T-cell (primary cell): ENCODE measurements at regions not wholly inside any gene's neighbourhood (a gene's known extent, or its start where the extent isn't known, plus 50 kb on each side); places are given as distances from the start of the nearest gene placed in this dataset.
"Not testable (repeated sequence)": the region's sequence is repeated elsewhere in the genome, so short reads cannot be mapped to it uniquely, and the experiment has no call there.

Experiments
- ATAC-seq, 4 experiments: fragments of 200-7000 bp in 3 of 4; fragments of 150-1000 bp in 1 of 4; cut with Tn5 transposase; replicated peaks in 1 of 4; 1 replicate in 3 of 4; 2 replicates in 1 of 4; pipeline ENCODE4 v1.10.0; 2021; ENCODE audit warnings: moderate library complexity in 3 of 4, mild to moderate bottlenecking in 2 of 4, moderate number of reproducible peaks in 1 of 4
- CTCF ChIA-PET, 2 donors: fragments of 300-600 bp; sonication (Branson Sonifier 250); formaldehyde crosslinking; loops; one replicate each; lab custom pipeline; 2022; ENCODE audit warnings: antibody characterized with exemption in 2 of 2; lab: Charles Lee
- POLR2A ChIA-PET, 2 donors: fragments of 300-600 bp; sonication (Branson Sonifier 250); formaldehyde crosslinking; loops; one replicate each; lab custom pipeline; 2022; ENCODE audit warnings: antibody characterized with exemption in 2 of 2; lab: Charles Lee
- DNase-seq, 35 experiments: peaks; one replicate each; pipeline versions ENCODE4 v3.0.0 to v3.0.0-alpha.2; 2013 to 2023
- H3K27ac ChIP-seq: one replicate; pipeline ENCODE4 v1.5.1; 2013; ENCODE audit warnings: low read length
- H3K27me3 ChIP-seq, 2 experiments: replicated peaks in 1 of 2; 1 replicate in 1 of 2; 2 replicates in 1 of 2; pipeline versions ENCODE4 v1.6.1 to v1.7.0; 2013; ENCODE audit warnings: low read length in 1 of 2, mixed read lengths in 1 of 2; ENCODE audit not compliant: control insufficient read depth in 2 of 2, insufficient read depth in 2 of 2; ENCODE audit errors: extremely low read depth in 1 of 2
- H3K36me3 ChIP-seq, 2 donors: 1 replicate in 1 of 2; 2 replicates in 1 of 2; pipeline versions ENCODE4 v1.6.1 to v1.7.0; 2013; ENCODE audit warnings: low read length in 1 of 2; ENCODE audit not compliant: control insufficient read depth in 2 of 2, insufficient read depth in 1 of 2; ENCODE audit errors: extremely low read depth in 1 of 2
- H3K4me1 ChIP-seq, 2 experiments: 1 replicate in 1 of 2; 2 replicates in 1 of 2; pipeline versions ENCODE4 v1.6.1 to v1.7.0; 2013; ENCODE audit warnings: low read length in 2 of 2, mixed read lengths in 1 of 2; ENCODE audit not compliant: insufficient read depth in 2 of 2, control insufficient read depth in 1 of 2; ENCODE audit errors: extremely low read depth in 1 of 2
- H3K4me3 ChIP-seq, 2 donors: 1 replicate in 1 of 2; 2 replicates in 1 of 2; pipeline versions ENCODE4 v1.5.1 to v1.7.0; 2013; ENCODE audit warnings: mild to moderate bottlenecking in 2 of 2, low read length in 1 of 2, moderate library complexity in 1 of 2; ENCODE audit not compliant: control insufficient read depth in 1 of 2; ENCODE audit errors: extremely low read depth in 1 of 2
- H3K9me3 ChIP-seq: 2 replicates; pipeline ENCODE4 v1.7.0; 2013
- H3K27ac Mint-ChIP-seq, 2 donors: one replicate each; pipeline ENCODE4 v1.8.0; 2020 to 2021; ENCODE audit warnings: mild to moderate bottlenecking in 2 of 2, mixed read lengths in 2 of 2
- H3K27me3 Mint-ChIP-seq, 2 donors: one replicate each; pipeline ENCODE4 v1.8.0; 2021 to 2022; ENCODE audit warnings: mixed read lengths in 2 of 2
- H3K36me3 Mint-ChIP-seq: one replicate; pipeline ENCODE4 v1.8.0; 2021; ENCODE audit warnings: mixed read lengths
- H3K4me1 Mint-ChIP-seq, 3 donors: one replicate each; pipeline ENCODE4 v1.8.0; 2020 to 2022; ENCODE audit warnings: mixed read lengths in 3 of 3, mild to moderate bottlenecking in 1 of 3
- H3K4me3 Mint-ChIP-seq, 3 donors: one replicate each; pipeline ENCODE4 v1.8.0; 2020 to 2022; ENCODE audit warnings: mild to moderate bottlenecking in 3 of 3, mixed read lengths in 3 of 3, moderate library complexity in 3 of 3
- H3K9me3 Mint-ChIP-seq, 3 donors: one replicate each; pipeline ENCODE4 v1.8.0; 2020 to 2022; ENCODE audit warnings: mixed read lengths in 3 of 3
- WGBS: methylation state at CpG from one replicate; pipeline ENCODE4 v1.1.5; 2013; ENCODE audit warnings: missing lambda C conversion rate; ENCODE audit not compliant: insufficient coverage; 5-methylcytosine and 5-hydroxymethylcytosine counted together

DNA sequence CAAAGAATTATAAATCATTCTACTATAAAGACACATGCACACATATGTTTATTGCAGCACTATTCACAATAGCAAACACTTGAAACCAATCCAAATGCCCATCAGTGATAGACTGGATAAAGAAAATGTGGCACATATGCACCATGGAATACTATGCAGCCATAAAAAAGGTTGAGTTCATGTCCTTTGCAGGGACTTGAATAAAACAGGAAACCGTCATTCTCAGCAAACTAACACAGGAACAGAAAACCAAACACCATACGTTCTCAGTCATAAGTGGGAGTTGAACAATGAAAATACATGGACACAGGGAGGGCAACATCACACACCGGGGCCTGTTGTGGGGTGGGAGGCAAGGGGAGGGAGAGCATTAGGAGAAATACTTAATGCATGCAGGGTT, 538.9 kb downstream of the FRK start:
- DNase-seq, POLR2A ChIA-PET, H3K4me1 ChIP-seq, H3K36me3 Mint-ChIP-seq, H3K9me3 ChIP-seq, H3K27ac ChIP-seq, H3K4me1 Mint-ChIP-seq, H3K4me3 Mint-ChIP-seq, H3K27me3 Mint-ChIP-seq, ATAC-seq, H3K4me3 ChIP-seq, H3K27me3 ChIP-seq, H3K27ac Mint-ChIP-seq, H3K36me3 ChIP-seq, CTCF ChIA-PET: not testable (repeated sequence)
- WGBS, result no CpG with 5 or more reads among the region's 3 CpGs
- H3K9me3 Mint-ChIP-seq, result peaks cover 25 to 39% (median 27%) of the 10 kb centered on the region in 3 donors

DNA sequence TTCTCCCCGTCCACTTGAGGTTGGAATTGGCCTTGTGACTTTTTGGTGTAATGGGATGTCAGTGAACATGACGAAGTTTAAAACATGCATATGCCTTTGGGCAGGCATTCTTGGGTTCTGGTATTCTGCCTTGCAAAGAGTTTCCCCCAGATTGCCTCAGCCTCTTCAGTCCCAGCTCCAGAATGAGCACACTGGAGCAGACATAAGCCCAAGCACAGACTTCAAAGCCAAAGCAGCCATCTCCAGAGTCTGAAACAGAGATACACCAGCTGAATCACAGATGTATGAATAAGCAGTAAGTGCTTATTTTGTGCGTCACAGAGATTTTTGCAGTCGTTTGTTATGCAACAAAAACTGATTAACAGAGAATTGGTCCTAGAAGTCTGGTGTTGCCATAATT, 546.0 kb downstream of the FRK start:
- no peak overlapping the region for H3K27ac Mint-ChIP-seq

DNA sequence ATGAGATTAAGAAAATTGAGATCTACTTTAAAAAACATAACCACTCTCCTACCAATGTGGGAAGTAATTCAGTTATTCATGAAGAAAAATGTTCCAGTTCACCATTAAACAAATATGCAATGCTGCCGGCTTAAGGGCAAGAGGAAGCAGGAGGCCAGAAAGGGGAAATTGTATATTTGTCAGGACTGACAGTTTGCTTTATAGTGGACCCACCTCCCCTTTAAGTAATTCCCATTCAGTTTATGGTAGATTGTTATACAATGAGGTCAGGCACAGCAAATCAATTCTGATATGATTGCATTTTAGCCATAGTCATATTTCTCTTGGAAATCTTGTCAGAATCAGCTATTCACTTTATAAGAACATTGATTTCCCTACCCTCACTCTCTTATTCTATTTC, 547.8 kb downstream of the FRK start:
- H3K4me3 Mint-ChIP-seq, result no peak overlapping the region
- Histone ChIP-seq H3K27ac (no peak overlapping the region), H3K9me3 (no peaks in the 10 kb centered on the region), H3K4me1 (no peaks in the 10 kb centered on the region), H3K36me3 (no peaks in the 10 kb centered on the region), H3K27me3 (no peaks in the 10 kb centered on the region), H3K4me3 (no peak overlapping the region)
- ChIA-PET POLR2A (no interaction called here), CTCF (no interaction called here)
- H3K4me1 Mint-ChIP-seq, result no peaks in the 10 kb centered on the region
- no peaks in the 10 kb centered on the region for H3K36me3 Mint-ChIP-seq
- WGBS, result no CpG with 5 or more reads among the region's 1 CpG
- H3K27ac Mint-ChIP-seq, result no peak overlapping the region
- DNase-seq, result no peak
- H3K27me3 Mint-ChIP-seq, result no peaks in the 10 kb centered on the region
- no peak for ATAC-seq
- H3K9me3 Mint-ChIP-seq, result peaks cover 0 to 3% (median 0%) of the 10 kb centered on the region in 3 donors

More for the DNA sequence above, 546.0 kb downstream of the FRK start:
- no peaks in the 10 kb centered on the region for H3K27me3 Mint-ChIP-seq
- Histone ChIP-seq H3K27ac (no peak overlapping the region), H3K4me1 (no peaks in the 10 kb centered on the region), H3K36me3 (no peaks in the 10 kb centered on the region), H3K9me3 (no peaks in the 10 kb centered on the region), H3K27me3 (no peaks in the 10 kb centered on the region), H3K4me3 (no peak overlapping the region)
- ChIA-PET POLR2A (no interaction called here), CTCF (no interaction called here)
- DNase-seq (no peak), ATAC-seq (no peak)
- no peak overlapping the region for H3K4me3 Mint-ChIP-seq
- H3K4me1 Mint-ChIP-seq, result no peaks in the 10 kb centered on the region
- H3K36me3 Mint-ChIP-seq, result no peaks in the 10 kb centered on the region
- H3K9me3 Mint-ChIP-seq, result peaks cover 9 to 16% (median 11%) of the 10 kb centered on the region in 3 donors
- 73% methylated on average over 2 of the region's 4 CpGs for WGBS

DNA sequence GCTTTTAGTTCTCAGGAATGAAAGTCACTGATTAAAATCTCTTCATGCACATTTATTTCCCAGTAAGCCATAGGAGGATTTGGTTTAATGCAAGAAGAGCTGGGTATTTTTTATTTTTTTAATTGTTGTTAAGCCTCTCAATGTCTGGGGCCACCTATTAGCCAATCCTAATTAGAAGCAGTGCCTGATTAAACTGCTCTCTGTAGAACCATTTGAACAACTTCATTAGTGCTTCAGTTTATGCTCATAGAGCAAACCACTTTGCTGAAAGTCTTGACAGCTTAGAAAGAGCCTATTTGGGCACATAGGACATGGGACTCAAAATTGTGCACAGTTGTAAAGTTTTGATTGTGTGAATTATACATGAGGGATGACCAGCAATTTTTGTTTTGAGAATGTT, 548.9 kb downstream of the FRK start:
- Mint-ChIP-seq H3K4me3 (no peak overlapping the region), H3K27ac (no peak overlapping the region), H3K36me3 (no peaks in the 10 kb centered on the region), H3K4me1 (no peaks in the 10 kb centered on the region), H3K27me3 (no peaks in the 10 kb centered on the region), H3K9me3 (peaks cover 0 to 3% (median 0%) of the 10 kb centered on the region in 3 donors)
- Histone ChIP-seq H3K36me3 (no peaks in the 10 kb centered on the region), H3K27ac (no peak overlapping the region), H3K4me3 (no peak overlapping the region), H3K4me1 (no peaks in the 10 kb centered on the region), H3K27me3 (no peaks in the 10 kb centered on the region), H3K9me3 (no peaks in the 10 kb centered on the region)
- DNase-seq (no peak), ATAC-seq (no peak)
- POLR2A ChIA-PET, result no interaction called here
- CTCF ChIA-PET, result no interaction called here

DNA sequence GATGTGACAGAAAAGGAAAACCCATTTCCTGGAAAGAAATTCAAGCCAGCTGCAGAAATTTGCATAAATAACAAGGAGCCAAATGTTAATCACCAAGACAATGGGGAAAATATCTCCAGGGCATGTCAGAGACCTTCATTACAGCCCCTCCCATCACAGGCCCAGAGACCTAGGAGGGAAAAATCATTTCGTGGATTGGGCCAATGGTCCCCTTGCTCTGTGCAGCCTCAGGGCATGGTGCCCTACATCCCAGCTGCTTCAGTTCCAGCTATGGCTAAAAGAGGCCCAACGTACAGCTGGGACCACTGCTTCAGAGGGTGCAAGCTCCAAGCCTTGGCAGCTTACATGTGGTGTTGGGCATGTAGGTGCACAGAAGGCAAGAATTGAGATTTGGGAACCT, 558.3 kb downstream of the FRK start:
- H3K9me3 Mint-ChIP-seq, result not testable (repeated sequence)

DNA sequence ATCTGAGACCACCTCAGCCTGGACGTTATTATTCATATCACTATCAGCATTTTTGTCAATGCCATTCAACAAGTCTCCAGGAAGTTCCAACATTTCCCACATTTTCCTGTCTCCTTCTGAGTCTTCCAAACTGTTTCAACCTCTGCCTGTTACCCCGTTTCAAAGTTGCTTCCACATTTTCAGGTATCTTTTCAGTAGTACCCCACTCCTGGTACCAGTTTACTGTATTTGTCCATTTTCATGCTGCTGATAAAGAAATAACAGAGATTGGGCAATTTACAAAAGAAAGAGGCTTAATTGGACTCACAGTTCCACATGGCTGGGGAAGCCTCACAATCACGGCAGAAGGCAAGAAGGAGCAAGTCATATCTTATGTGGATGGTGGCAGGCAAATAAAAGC, 565.5 kb downstream of the FRK start:
- ATAC-seq (no peak), DNase-seq (no peak)
- H3K27ac ChIP-seq, result no peak overlapping the region
- no peak overlapping the region for H3K27ac Mint-ChIP-seq
- no peaks in the 10 kb centered on the region for H3K27me3 ChIP-seq
- WGBS, result 64% methylated on average over 1 of the region's 3 CpGs
- ChIA-PET POLR2A (no interaction called here), CTCF (no interaction called here)
- H3K9me3 Mint-ChIP-seq, result peaks cover 10 to 15% (median 11%) of the 10 kb centered on the region in 3 donors
- H3K36me3 Mint-ChIP-seq, result no peaks in the 10 kb centered on the region
- no peaks in the 10 kb centered on the region for H3K4me1 Mint-ChIP-seq
- H3K4me3 Mint-ChIP-seq, result no peak overlapping the region
- no peaks in the 10 kb centered on the region for H3K4me1 ChIP-seq
- H3K4me3 ChIP-seq, result no peak overlapping the region
- no peaks in the 10 kb centered on the region for H3K9me3 ChIP-seq
- no peaks in the 10 kb centered on the region for H3K36me3 ChIP-seq
- H3K27me3 Mint-ChIP-seq, result no peaks in the 10 kb centered on the region

More for the DNA sequence above, 558.3 kb downstream of the FRK start:
- H3K4me1 Mint-ChIP-seq, DNase-seq, H3K27me3 Mint-ChIP-seq, H3K4me3 Mint-ChIP-seq, H3K27me3 ChIP-seq, H3K36me3 ChIP-seq, H3K36me3 Mint-ChIP-seq, H3K4me1 ChIP-seq, ATAC-seq, H3K9me3 ChIP-seq, H3K4me3 ChIP-seq, CTCF ChIA-PET, H3K27ac Mint-ChIP-seq, H3K27ac ChIP-seq, POLR2A ChIA-PET: not testable (repeated sequence)
- WGBS, result 80% methylated on average over 1 of the region's 2 CpGs

DNA sequence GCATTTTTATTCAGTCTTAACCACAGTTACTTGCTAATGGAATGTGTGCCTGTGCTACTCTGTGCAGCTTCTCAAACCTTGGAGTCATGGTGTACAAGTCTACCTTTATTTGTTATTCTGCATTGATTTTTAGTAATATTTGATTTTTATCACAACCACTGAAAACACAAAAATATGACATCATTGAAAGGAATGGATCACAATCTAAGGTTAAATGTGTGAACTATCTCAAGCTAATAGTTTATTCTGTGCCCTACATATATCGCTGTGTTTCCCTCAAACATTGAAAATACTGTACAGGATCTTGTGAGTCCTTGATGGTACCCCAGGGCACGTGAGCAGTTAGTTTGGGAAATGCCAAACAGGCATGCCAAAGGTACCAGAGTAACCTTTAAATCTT, 573.4 kb downstream of the FRK start:
- DNase-seq (no peak), ATAC-seq (no peak)
- Histone ChIP-seq H3K4me1 (no peaks in the 10 kb centered on the region), H3K36me3 (no peaks in the 10 kb centered on the region), H3K4me3 (no peak overlapping the region), H3K27me3 (no peaks in the 10 kb centered on the region), H3K9me3 (no peaks in the 10 kb centered on the region), H3K27ac (no peak overlapping the region)
- 45% methylated on average over 2 of the region's 2 CpGs for WGBS
- ChIA-PET CTCF (no interaction called here), POLR2A (no interaction called here)
- Mint-ChIP-seq H3K9me3 (peaks cover 0 to 14% (median 5%) of the 10 kb centered on the region in 3 donors), H3K4me3 (no peak overlapping the region), H3K36me3 (no peaks in the 10 kb centered on the region), H3K27ac (no peak overlapping the region), H3K4me1 (no peaks in the 10 kb centered on the region), H3K27me3 (no peaks in the 10 kb centered on the region)
